Activated CD8-positive, alpha-beta memory T cell treated with anti-CD3 and anti-CD28 coated beads for 48 hours (primary cell): ENCODE measurements at regions not wholly inside any gene's neighbourhood (a gene's known extent, or its start where the extent isn't known, plus 50 kb on each side); places are given as distances from the start of the nearest gene placed in this dataset.

Source experiments
- DNase-seq, 3 experiments: peaks; one replicate each; pipeline ENCODE4 v3.0.0-alpha.2; 2020; ENCODE audit warnings: low read depth in 2 of 3, low spot score in 2 of 3

DNA sequence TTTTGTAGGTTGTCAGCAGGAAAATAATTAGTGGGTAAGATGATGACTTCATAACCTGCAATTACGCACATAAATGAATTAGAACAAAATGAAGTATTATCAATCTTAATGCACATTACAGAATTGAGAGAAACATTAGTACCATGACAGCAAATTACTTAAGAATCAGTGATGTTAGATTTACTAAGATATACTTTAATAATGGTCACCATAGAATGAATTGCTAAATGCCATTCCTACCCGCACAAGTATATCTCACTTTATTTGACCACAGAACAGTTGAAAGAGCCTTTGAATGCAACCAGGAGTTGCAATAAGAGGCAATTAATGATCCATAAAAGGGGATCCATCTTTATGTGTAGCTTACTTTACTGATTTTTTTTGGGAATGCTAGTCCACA lies 816.4 kb upstream of the AGA start:
- DNase-seq = no peak

GRCh38 chr4:178259566-178259965 lies 817.3 kb upstream of the AGA start:
- no peak for DNase-seq

DNA sequence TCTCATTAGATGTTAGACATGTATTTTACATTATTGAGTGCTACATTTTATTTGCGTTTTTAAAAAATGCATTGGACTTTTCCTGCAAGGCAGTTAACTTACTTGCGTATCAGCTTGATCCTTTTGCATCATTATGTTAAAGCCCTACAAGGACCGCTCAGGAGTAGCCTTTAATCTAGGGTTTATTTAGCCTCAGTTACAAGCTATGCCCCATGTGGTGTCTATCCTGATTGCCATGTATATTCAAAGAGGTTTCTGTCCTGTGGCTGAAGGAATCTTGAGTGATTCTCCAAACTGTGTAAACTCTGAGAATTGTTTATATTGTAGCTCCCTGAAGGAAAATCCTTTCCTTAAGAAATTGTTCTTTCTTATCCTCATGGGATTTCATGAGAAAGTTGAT lies 821.8 kb upstream of the AGA start:
- DNase-seq = no peak

- no peak for DNase-seq
Measured at GRCh38 chr4:178271386-178271785, 829.1 kb upstream of the AGA start.

DNA sequence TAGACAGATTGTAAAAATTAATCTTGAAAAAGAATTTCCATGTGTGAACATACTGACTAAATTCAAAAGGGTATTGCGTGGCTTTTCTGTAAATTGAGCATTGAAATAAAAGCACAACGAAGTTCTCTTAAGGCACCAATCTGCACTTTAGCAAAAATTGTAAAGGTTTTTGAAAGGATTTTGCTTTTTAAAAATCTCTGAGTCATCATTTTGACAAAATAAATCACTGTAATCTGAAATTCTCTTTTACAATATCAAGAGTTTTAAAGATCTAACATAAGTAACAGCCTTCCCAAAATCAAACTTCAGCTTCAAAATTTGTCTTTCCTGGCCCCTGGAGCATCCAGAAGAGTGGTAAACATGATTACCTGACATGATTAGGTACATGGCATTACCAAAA lies 830.9 kb upstream of the AGA start:
- no peak for DNase-seq

- no peak for DNase-seq
Measured at GRCh38 chr4:178275671-178276360, 833.6 kb upstream of the AGA start.

- no peak for DNase-seq
Measured at GRCh38 chr4:178280362-178280761, 838.1 kb upstream of the AGA start.

DNA sequence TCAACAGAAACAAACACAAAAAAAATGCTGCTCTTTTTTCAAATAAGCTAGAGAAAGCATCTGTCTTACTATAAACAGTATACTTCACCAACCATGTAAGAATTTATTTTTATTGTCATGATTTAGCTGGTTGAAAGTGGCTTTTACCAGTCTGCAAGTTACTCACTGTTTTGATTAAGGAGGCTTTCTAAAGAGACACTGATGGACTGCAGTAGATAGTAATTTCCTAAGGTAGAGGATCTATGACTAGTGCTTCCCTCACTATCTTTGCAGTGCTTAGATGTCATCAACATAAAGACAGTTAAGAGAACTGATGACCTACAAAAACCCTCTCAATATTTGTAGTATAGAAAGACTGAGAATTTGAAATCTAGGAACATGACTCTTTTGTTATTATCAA lies 846.2 kb upstream of the AGA start:
- DNase-seq = no peak

GRCh38 chr4:178293601-178294000 lies 851.4 kb upstream of the AGA start:
- no peak for DNase-seq

GRCh38 chr4:178296669-178297068 lies 854.4 kb upstream of the AGA start:
- DNase-seq = no peak

GRCh38 chr4:178306565-178306964 lies 864.3 kb upstream of the AGA start:
- no peak for DNase-seq

DNA sequence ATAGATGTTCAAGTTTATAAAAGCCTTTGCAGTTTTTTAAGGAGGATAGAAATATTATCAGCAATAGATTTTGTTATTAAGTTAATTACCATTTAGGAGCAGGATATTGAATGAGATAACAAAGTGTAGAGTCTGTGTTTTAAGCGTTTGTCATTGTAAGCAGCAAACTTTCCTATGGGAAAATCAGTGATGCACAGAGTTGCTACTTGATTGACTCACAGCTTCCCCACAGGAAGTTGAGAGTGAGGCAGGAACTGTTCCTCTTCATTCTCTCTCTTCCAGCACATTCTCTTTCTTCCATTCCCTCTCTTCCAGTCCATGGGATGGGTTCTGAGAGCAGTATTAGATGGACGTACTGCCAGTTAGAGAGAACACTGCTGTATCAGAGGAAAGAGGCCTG lies 867.7 kb upstream of the AGA start:
- DNase-seq = no peak

DNA sequence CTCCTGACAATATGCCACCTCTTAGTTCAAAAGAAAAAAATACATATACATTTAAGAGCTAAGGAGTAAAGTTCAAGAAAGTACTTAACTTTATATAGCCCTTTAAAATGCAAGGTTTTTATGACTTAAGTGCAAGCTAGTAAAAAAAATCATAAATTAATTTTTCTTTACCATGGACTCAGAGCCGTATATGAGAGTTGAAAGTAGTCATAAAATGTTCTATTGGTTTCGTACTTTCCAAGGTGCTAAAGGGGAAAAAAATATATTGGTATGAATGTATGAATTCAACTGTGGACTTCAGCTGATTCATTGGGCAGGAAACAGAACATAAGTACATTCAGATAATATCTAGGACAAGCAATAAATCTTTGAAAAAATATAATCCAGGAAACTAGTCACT lies 869.8 kb upstream of the AGA start:
- no peak for DNase-seq

DNA sequence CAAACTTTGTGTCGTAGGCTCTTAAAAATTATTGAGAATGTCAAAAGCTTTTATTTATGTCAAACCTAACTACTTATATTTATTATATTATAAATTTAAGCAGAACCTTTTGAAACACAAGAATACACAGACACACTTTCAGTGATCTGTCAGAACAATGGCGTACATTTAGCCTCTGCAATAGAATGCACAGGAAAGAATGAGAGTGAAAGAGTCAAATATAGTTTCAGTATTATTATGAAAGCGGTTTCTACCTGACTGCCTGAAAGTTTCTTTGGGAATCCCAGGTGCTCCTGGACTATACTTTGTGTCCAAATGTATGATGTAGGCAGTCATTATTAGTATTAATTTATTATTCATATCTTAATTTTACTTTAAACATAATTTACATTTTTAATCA lies 872.0 kb upstream of the AGA start:
- DNase-seq = no peak

DNA sequence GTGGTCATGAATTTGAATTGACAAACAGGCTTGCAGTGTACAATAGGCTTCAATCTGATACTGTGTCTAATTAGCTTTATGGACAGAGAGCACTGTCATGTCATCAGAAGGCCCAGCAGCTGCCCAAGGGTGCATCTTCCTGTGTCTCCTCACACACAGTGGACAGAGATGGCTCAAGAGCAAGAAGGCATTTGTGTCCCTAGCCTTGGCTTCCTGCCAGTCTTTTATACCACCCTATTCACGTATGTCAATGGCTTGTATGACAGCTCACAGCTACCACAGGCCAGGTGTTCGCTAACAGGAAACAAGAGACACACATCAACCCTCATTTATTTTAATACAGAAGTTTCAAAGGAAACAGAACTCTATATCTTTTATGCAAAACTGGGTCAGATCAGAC lies 874.0 kb upstream of the AGA start:
- DNase-seq = no peak

- no peak for DNase-seq
Measured at GRCh38 chr4:178320003-178320402, 877.8 kb upstream of the AGA start.

GRCh38 chr4:178322524-178323183 lies 880.4 kb upstream of the AGA start:
- no peak for DNase-seq

- DNase-seq = no peak
Measured at GRCh38 chr4:178329226-178329872, 887.1 kb upstream of the AGA start.

DNA sequence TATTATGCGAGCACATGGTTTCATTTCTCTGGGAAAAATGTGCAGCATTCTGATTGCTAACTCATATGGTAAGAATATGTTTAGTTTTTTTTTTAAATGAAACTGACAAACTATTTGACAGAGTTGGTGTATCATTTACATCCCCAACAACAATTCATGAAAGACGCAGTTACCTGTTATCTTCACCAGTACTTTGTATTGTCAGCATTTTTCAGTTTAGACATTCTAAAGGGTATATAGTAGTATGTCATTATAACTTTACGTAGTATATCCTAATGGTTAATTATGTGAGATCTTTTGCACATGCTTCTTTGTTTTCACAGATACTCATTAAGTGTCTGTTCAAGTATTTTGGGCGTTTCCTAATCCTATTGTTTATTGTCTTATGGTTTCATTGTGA lies 891.1 kb upstream of the AGA start:
- no peak for DNase-seq

GRCh38 chr4:178339769-178340168 lies 897.5 kb upstream of the AGA start:
- no peak for DNase-seq

- DNase-seq = no peak
Measured at GRCh38 chr4:178340468-178340867, 898.2 kb upstream of the AGA start.

GRCh38 chr4:178344096-178344495 lies 901.9 kb upstream of the AGA start:
- no peak for DNase-seq

DNA sequence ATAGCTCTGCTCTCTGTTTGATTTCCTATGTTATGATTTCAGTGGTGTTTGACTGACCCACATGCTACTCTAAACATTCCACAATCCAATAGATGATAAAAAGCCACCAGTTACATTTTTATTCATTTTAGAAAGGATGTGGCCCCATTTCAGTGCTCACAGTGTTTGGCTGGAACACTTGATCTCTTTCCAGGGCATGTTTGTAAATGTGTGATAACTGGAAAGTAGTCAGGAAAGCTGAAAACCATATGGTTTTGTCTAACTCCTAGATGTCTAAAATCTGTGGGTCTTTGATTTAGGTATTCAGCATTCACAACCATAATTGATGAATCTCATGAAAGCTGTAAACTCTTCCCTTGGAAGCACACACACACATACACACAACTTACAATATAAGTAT lies 904.9 kb upstream of the AGA start:
- no peak for DNase-seq
